ENCODE measurements at regions not wholly inside any gene's neighbourhood (a gene's known extent, or its start where the extent isn't known, plus 50 kb on each side); places are given as distances from the start of the nearest gene placed in this dataset.
"Not testable (repeated sequence)": the region's sequence is repeated elsewhere in the genome, so short reads cannot be mapped to it uniquely, and the experiment has no call there.

DNA sequence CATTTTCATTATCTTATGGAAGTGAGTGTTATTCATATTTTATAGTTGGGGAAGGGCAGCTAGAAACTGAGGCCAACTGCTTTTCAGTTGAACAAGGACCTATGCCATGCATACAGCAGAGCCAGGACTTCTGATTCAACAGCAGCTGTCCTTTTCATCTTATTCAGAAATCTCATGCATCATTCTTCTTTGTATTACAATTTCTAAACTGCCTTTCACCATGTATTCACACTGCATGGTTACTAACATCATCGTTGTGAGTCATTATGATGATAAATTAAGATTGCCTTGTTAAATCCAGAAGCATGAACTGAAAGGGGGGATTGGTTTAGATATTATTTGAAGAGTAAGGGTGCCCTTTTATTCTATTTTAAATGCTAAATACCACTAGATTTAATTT lies 1470.1 kb upstream of the GOT2 start:
- no peak for DNase-seq

DNA sequence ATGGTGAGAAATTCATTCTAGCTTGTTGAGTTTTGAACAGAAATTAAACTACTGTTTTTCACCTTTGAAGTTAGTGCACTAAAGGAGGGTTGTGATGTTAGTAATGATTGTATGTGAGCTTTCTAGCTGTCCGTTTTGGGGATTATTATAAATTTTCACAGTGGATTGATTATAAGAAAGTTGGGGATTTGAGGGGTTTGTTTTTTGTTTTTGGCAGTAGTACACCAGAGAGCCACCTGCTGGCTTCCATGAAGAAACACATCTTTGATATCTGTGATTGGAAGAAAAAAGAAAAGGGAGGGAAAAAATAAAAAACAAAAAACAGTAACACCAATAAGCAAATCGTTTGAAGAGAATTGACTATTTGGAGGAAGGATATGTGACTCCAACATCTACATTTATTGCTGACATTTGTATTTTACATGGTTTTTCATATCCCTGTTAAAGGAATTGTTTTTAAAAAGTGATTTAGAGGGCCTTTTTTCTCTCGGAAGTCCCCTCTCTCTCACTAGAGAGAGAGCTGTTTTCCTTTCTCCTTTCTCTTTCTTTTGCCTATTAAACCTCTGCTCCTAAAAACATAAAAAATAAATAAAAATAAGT lies 1469.5 kb upstream of the GOT2 start:
- DNase-seq: no peak

DNA sequence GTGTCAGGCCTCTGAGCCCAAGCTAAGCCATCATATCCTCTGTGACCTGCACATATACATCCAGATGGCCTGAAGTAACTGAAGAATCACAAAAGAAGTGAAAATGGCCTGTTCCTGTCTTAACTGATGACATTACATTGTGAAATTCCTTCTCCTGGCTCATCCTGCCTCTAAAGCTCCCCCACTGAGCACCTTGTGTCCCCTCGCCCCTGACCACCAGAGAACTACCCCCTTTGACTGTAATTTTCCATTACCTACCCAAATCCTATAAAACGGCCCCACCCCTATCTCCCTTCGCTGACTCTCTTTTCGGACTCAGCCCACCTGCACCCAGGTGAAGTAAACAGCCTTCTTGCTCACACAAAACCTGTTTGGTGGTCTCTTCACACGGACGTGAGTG lies 1466.6 kb upstream of the GOT2 start:
- not testable (repeated sequence) for DNase-seq

DNA sequence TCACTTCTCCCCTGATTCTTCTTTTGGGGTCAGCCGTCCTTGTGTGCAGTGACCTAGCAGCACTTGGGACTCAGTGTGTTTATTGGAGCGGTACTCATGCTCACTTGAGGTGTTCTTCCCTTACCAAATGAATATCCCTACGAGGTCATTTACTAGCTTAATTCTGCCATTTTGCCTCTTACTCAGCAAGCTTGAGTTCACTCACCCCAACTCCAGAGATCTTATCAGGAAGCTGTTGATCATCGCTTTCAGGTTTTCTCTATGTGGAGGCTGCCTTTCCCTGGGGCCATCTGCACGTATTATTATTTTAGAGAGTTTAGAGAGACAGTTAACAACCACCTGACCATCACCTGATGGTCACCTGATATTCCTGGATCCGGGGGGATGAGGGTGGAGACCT lies 1466.0 kb upstream of the GOT2 start:
- no peak for DNase-seq

DNA sequence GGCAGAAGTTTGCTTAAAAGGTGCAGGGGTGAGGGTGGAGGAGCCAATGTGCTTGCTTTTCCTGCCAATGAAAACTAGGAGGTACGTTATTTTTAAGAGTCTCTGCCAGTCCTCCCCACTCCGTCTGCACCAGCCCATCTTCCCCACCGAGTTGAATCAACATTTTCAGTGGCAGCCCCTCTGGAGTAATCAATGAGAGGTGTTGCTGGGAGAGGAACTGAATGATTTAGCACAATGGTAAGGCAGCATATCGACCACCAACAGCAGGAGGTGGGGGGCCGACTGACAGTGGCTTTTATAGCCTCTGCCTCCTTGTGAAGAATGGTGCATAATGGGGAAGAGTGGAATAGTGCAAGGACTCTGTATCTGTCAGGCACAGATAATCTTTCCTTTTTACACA lies 1465.0 kb upstream of the GOT2 start:
- DNase-seq: no peak

DNA sequence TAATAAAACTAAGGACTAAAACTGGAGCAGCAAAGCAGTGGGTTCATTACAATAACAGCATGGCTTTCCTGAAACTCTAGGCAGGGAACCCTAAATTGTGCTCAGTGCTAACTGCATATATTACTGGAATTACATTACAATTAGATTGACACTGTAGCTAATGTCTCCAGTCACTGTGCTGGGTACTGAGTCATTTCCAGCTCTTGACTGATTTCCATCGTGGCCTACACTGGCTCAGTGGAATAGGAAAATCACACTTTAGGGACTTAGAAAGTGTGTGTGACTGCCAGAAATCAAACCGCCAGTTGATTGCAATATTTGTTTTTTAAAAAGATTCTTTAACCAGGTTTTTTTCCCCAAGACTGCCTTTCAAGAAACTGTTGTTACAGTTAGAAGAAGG lies 1447.4 kb upstream of the GOT2 start:
- DNase-seq: no peak

DNA sequence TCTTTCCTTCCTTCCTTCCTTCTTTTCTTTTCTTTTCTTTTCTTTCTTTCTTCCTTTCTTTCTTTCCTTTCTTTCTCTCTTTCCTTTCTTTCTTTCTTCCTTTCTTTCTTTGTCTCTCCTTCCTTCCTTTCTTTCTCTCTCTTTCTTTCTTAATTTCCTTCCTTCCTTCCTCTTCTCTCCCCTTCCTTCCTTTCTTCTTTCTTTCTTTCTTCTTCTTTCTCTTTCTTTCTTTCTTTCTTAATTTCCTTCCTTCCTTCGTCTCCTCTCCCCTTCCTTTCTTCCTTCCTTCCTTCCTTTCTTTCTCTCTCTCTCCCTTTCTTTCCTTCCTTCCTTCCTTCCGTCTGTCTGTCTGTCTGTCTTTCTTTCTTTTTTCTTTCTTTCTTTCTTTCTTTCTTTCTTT lies 1446.5 kb upstream of the GOT2 start:
- DNase-seq: no peak

DNA sequence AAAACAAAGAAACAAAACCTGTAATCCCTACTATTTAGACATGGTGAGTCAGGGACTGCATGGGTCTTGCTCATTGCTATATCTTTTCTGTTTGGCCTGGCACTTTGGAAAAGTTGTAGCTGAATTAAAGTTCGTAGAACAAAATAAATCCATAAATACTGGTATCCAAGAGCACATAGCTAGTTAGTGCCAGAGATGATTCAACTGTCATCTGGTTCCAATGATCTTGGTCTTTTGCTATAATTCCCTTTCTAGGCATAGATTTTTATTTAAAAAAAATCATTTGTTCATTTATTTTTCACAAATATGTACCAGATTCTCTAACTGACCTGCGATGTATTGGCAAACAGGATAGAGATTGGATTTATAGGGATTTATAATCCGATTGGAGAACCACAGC lies 1436.1 kb upstream of the GOT2 start:
- DNase-seq: no peak

DNA sequence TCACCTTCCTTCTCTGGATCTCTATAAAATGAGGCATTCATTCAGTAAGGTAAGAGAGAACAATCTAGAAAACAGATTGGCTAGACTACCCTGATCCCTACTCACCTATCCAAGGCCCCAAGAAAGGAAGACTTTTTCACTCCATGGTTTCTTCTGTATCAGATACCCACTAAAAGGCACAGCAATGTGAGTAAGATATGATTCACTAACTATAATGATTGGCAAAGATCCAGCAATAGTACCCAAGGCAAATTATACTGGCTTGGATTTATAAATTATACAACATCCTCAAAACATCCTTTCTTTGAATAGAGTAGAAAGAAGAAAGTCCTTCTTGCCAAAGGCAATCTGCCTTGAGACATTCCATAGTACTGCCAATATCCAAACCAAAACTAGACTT lies 1432.0 kb upstream of the GOT2 start:
- DNase-seq: no peak

DNA sequence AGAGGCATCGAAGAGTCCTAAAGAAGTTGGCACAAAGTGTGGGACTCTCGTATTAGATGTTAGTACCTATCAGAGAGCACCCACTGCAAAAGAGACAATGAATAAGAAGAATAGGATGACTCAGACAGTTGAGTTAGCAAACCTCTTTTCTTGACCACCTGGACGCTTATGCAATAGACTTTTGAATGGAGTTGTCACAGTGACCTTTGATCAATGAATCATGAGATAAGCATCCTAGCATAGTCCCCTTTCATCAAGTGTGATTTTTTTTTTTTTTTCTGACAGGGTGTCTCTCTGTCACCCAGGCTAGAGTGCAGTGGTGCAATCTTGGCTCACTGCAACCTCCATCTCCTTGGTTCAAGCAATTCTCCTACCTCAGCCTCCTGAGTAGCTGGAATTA lies 1417.9 kb upstream of the GOT2 start:
- DNase-seq: no peak

DNA sequence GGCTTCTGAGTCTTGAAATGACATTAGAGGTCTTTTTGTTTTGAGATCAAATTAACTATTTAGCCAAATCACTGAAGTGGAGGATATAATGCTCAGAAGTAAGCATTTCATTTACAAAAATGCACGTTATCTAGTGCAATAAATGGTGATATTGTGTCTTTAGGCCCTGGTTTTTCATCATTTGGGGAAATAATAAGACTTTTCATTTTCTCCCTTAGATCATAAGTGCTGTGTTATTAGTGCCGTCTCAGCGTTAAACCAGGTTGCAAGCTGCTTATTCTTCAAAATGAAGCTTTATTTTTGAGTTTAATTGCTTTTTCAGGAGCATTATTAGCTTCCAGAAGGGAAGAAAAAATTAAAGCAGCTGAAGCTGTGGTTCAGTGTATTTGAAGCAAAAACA lies 1416.8 kb upstream of the GOT2 start:
- DNase-seq: no peak

DNA sequence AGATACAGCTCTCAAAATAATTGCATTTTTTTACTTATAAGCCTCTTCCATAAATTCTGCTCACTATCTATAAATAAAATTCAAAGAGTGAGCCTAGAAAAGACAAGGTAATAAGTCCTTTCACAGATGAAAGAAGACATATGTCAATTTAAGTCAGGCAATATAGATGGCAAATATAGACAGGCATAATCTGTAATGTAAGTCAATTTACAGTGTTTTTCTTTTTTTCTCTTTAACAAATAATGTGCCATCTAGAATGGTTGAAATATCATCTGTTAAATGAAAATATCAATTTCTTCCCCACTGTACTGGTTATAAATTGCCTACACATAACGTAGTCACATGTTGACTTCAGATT lies 1409.2 kb upstream of the GOT2 start:
- DNase-seq: no peak

DNA sequence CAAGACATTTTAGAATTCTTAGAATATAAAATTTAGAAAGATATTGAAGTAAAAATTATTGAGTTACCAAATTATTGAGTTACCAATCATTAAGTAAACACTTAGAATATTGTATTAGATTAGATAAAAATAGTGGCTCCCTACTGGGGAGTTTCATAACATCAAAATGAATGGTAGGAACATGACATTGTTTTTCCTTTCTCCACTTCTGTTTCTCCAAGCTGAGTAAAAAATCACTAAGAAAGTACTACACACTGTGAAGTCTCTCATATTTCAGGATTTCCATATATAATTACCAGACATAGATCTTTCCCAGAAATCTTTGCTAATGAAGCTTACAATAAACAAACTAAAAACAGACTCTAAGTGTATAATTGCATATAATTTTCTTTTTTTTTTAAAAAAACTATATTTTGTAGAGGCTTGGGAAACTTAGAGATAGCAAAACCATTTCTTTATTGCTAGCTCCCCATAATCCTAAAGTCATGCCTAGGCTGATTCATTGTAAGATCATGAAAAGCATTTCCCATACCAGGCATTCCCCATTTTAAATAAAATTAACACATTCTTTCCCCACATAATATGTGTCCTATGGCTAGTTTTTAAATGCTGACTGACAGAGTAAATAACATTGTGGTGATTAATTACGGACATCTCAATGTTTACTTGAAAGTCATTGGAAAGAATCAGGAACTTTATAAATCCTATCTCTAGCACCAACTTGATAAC lies 1408.7 kb upstream of the GOT2 start:
- DNase-seq: no peak

DNA sequence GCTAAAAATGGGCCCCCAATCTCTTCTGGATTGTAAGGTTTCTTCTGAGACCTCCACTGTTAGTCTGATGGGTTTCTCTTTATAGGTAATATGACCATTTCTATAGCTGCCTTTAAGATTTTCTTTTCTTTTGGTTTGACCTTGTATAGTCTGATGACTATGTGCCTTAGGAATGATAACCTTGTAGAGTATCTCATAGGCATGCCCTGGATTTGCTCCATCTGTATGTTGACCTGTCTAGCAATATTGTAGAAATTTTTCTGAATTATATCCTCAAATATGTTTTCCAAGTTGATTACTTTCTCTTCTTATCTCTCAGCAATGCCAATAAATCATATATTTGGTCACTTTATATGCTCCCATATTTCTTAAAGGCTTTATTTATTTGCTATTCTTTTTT lies 1403.8 kb upstream of the GOT2 start:
- no peak for DNase-seq

DNA sequence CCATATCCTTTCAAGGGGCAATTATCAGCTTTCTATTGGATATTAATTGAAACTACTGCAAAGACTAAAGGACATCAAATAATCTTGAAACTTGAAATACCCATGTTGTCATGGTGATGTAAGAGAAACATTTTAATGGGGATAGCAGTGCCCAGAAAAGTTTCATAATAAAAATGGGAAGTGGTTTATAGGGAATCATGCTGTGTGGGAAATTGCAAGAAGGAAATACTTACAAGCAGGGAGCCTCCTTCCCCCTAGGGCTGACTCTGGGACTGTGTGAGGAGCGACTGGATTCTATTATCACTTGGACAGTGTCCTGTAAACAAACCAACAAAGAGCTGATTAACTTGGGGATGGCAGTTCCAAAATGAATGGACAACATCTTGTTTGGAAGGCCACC lies 1393.1 kb upstream of the GOT2 start:
- no peak for DNase-seq

DNA sequence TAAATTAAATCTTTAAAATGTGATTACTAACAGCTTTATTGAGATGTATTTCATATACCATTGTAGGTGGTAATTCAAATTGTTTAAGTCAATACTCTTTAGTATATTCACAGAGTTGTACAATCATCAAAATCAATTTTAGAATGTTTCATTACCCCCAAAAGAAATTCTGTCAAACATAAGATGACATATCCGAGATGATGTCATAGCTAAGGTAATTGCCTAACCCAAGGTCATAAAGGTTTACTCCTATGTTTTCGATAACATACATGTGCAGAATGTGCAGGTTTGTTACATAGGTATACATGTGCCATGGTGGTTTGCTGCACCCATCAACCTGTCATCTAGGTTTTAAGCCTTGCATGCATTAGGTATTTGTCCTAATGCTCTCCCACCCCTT lies 1392.0 kb upstream of the GOT2 start:
- DNase-seq: not testable (repeated sequence)

DNA sequence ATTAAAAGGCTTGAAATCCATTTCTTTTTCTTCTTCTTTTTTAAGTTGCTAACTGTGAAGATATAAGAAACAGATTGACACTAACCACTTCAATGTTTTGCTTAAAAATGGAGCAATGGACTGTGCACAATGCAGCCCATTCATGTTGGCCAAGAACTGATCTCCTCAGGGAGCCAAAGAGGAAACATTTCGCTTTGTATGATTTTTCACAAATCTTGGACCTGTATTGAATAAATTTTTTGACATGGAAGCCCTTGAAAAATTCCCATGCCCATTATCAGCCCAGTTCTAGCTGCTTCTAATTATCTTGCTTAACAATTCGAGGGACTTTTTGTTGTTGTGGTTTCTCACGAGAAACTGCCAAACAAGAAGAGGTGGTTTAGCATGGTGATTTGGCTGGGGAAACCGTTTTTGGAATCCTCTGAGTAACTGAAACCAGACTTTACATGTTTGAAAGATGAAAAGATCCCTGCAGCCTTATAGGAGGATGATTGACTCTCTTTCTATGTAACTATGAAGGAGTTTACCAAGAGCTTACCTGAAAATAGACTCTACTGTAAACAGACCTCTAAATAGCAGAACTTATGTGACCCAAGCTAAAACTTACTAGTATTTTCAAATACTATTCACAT lies 1389.4 kb upstream of the GOT2 start:
- DNase-seq: no peak

DNA sequence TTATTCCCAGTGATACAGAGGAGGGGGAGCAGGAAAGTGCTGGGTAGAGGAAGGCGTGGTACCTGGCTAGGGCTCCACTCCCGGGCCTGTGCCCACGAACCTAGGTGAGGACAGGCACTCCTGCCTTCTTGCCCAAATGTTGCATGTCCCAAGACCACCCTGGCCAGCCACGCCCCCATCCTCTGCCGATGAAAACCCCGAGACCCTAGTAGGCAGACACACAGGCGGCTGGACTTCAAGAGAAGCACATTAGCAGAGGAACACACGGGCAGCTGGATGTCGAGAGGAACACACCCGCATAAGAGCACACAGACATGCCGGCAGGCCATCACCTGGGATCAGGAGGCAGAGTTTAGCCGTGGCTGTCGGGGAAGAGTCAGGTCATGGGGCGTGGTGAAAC lies 1386.5 kb upstream of the GOT2 start:
- no peak for DNase-seq

DNA sequence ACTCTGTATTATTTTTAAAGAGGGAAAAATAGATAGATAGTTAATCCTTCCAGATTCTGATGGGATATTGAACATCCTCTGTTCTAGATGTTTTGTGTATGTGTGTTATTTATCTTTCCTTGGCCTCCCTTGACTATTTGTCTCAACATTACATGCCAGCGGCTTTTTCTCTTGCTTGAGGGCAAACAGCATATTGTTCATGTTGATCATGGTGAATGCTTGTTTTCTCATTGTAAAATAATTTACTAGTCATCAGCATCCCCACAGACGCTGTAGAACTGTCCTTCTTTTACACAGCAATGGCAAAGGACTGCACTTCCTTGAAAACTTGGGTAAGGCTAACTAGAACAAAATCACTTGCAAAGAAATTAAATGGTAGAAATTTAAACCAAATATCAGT lies 1376.4 kb upstream of the GOT2 start:
- no peak for DNase-seq

DNA sequence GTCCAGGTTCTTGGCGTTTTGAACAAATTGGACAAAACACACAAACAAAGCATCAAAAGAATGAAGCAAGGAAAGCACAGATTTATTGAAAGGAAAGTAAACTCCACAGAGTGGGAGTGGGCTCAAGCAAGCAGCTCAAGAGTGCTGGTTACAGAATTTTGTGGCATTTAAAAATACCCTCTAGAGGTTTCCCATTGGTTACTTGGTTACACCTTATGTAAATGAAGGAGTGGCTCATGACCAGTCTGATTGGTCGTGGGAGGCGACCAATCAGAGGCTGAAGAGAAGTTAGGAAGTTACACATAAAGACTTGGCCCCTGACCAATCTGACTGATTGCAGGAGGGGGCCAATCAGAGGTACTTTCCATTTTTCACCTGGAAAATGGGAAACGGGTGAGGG lies 1373.8 kb upstream of the GOT2 start:
- DNase-seq: no peak

DNA sequence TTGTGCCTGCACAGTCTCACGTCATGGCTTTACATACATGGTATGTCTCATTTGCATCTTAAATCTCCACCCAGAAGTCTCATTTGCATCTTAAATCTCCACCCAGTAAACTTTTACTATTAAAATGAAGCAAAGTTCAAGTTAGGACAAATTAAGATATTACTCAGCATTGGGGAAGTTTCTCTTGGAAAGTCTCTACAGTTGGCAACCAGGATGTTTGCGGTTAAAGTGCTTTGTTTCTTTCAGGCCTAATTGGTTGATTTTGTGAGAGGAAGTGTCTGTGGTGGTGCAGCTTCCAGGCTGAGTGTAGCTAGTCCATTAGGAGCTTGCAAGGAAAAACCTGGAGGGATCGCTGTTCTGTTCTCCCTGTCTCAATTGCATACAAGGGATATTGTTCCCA lies 1373.3 kb upstream of the GOT2 start:
- DNase-seq: no peak

DNA sequence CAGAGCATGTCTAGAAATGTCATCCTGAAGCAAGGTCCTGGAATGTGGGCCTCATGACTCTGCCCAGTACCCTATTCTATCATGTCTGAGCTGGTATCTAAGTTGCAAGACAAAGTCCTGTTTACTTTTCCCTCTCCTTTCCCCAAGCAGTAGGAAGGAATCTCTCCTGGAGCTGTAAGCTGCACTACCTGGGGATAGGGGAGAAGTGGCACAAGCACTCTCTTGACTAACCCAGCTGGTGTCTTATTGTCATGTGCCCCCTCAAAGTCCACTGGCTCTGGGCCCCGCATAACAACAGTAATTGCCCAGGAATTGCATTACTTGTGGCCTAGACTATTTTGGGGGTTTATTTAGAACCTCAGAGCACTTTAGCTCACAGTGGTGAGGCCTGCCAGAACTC lies 1366.3 kb upstream of the GOT2 start:
- DNase-seq: no peak

DNA sequence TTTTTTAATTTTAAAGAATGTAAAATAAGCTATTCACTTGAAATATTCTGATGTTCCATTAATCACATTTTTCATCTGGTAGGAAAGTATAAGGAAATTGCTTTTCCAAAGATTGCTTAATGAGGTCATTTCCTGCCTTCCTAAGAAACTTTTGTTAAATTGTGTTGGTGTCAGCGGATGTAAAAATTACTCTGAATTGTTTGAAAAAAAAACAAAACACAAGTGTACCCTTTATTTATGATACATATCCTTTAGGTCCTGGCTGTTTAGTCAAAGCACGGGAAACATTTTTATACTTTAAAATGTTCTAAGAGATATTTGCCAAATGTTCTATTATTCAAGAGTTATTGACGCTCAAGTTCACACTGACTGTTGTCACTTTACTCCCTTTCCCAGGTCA lies 1357.4 kb upstream of the GOT2 start:
- no peak for DNase-seq

DNA sequence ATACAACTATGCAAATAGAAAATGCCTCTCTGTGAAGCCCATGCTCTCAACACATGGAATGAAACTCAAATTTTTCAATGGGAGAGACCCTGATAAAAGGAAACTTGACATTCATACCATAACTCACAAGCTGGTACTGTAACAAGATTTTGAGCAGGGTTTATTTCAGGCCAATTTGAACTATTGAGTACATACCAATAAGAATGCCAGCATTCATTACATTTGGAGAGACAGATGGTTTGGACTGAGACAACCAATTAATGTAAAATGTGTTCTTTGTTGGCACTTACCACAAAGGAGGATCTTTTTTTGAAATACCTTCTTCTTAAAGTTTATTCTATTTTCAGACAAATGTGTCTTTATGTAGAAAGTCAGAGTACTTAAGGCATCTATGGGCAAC lies 1357.0 kb upstream of the GOT2 start:
- no peak for DNase-seq

DNA sequence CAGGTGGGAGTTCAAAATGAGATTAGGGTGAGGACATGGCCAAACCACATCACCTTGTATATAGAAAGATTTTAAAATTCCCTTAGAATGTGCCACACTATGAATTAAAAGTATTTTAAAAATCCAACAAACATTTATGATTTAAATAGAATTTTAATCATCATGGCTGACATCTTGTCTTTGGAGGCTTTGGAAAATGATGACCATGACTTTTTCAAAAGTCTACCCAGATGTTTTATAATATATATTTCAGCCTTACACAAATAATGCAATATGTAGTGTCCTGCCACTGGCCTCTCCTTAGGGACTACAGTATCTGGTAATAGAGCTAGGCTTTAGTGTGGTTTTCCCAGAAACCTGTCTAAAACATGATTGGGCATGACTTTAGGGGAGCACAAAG lies 1353.4 kb upstream of the GOT2 start:
- DNase-seq: no peak

Measured in SIG-M5 (cell line).